ENCODE measurements at regions not wholly inside any gene's neighbourhood (a gene's known extent, or its start where the extent isn't known, plus 50 kb on each side); places are given as distances from the start of the nearest gene placed in this dataset.

DNA sequence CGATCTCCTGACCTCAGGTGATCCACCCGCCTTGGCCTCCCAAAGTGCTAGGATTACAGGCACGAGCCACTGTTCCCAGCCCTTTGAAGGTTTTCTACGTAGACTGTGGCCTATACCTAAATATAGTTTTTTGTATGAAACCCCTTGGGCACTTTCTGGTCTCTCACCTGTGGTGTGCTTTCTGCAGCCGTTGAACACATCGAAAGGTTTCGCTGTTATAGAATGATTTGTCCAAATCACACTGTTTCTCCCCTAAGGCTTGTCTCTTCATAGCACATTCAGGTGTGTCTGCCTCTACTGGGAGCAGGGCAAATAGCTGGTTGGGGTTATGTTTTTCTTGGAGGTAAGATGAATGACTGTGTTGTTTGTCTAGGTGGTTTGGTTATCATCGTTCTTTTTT, 597.9 kb downstream of the RNF144B start:
- TF ChIP-seq POLR2A (IDR thresholded peaks at IDR 0.05; ENCODE audit: control extremely low read depth in 1 of 2, low read depth in 2 of 2, low read length in 2 of 2), result no peak
- no peak for TF ChIP-seq CREB1 (IDR thresholded peaks at IDR 0.05)
- no peak for TF ChIP-seq CTCF (IDR thresholded peaks at IDR 0.05; ENCODE audit: control extremely low read depth in 1 of 3, insufficient read depth in 1 of 3, low read depth in 1 of 3, low read length in 3 of 3)
- no peak for TF ChIP-seq GTF2F1 (IDR thresholded peaks at IDR 0.05; ENCODE audit: borderline replicate concordance, low read depth, low read length)
- no peak for TF ChIP-seq CHD2 (IDR thresholded peaks at IDR 0.05; ENCODE audit: low read length)

Data from H1 (cell line).